Heart right ventricle (tissue), 16 donors: ENCODE measurements at regions not wholly inside any gene's neighbourhood (a gene's known extent, or its start where the extent isn't known, plus 50 kb on each side); places are given as distances from the start of the nearest gene placed in this dataset.

Experiments
- ATAC-seq, 8 donors: fragments of 200-7000 bp; cut with Tn5 transposase; one replicate each; pipeline ENCODE4 v1.9.1; 2020; ENCODE audit warnings: mild to moderate bottlenecking in 8 of 8, moderate library complexity in 8 of 8, moderate number of reproducible peaks in 1 of 8
- DNase-seq, 2 donors: peaks; one replicate each; pipeline ENCODE4 v3.0.0-alpha.2; 2020
- H3K27ac ChIP-seq, 10 donors: fragments of 200-600 bp; sonication (generic) in 2 of 10; one replicate each; pipeline versions ENCODE4 v1.5.0 to v1.8.0; 2020 to 2022; ENCODE audit warnings: mild to moderate bottlenecking in 3 of 10
- H3K27me3 ChIP-seq, 7 donors: fragments of 200-600 bp; one replicate each; pipeline ENCODE4 v1.8.0; 2021 to 2022; ENCODE audit warnings: mild to moderate bottlenecking in 2 of 7
- H3K36me3 ChIP-seq, 9 donors: fragments of 200-600 bp; sonication (generic) in 1 of 9; one replicate each; pipeline versions ENCODE4 v1.5.0 to v1.8.0; 2020 to 2022; ENCODE audit warnings: mild to moderate bottlenecking in 2 of 9
- H3K4me1 ChIP-seq, 9 donors: fragments of 200-600 bp; sonication (generic) in 1 of 9; one replicate each; pipeline versions ENCODE4 v1.5.0 to v1.8.0; 2020 to 2022; ENCODE audit warnings: mild to moderate bottlenecking in 4 of 9
- H3K4me3 ChIP-seq, 10 donors: fragments of 200-600 bp; sonication (generic) in 2 of 10; one replicate each; pipeline versions ENCODE4 v1.5.0 to v1.8.0; 2020 to 2022; ENCODE audit warnings: mild to moderate bottlenecking in 7 of 10, moderate library complexity in 2 of 10
- H3K9me3 ChIP-seq, 11 donors: fragments of 200-600 bp in 10 of 11; sonication (generic) in 2 of 11; one replicate each; pipeline versions ENCODE4 v1.5.0 to v1.8.0; 2013 to 2022; ENCODE audit warnings: mild to moderate bottlenecking in 2 of 11, control low read depth in 1 of 11, moderate library complexity in 1 of 11
- CTCF ChIP-seq, 9 donors: fragments of 200-600 bp; sonication (generic) in 2 of 9; IDR thresholded peaks; one replicate each; pipeline versions ENCODE4 v1.5.0 to v1.8.0; 2021 to 2022; ENCODE audit warnings: antibody characterized with exemption in 9 of 9, mild to moderate bottlenecking in 5 of 9, moderate library complexity in 1 of 9
- WGBS, 2 donors: extraction: QIAGEN DNeasy Blood & Tissue Kit; methylation state at CpG; one replicate each; pipeline ENCODE4 v1.1.7; 2013; ENCODE audit warnings: inconsistent platforms in 1 of 2; 5-methylcytosine and 5-hydroxymethylcytosine counted together
- intact Hi-C, 10 donors: fragments of 100-400 bp; cut with DNase I; formaldehyde crosslinking; loops; one replicate each; pipeline versions ENCODE4 v1.11.1 to v1.14.2; 2022
- donor health status: Arrhythmogenic right ventricular cardiomyopathy.
- donor health status: ischemic (EF 13 %, LVEDD 7.1; RV severe dilation, severe dysfunction).
- donor health status: healthy with polysubstance abuse.
- donor health status: DM: no; HTN: yes; CAD: no.
- donor health status: DM: no; HTN: no; CAD: no.
- donor health status: ischemic (EF 25% LVEDD 6.9; RV normal size, moderate dysfunction).
- donor health status: ischemic (EF 25% LVEDD 5.7; RV mildly dilated, moderate dysfunction).
- donor health status: healthy.
- donor health status: DM: yes; HTN: yes; CAD: no.
- donor health status: Ischemic cardiomyopathy.
- donor health status: ischemic (EF 35%, LVEDD 5.7; RV mildly dilated, moderate dysfunction).
- donor health status: nonischemic (EF 11% LVEDD 7.7; RV severe dilation, severe dysfunction).
- donor health status: DM: yes; HTN: yes; CAD: no.
- donor health status: PGD.
- donor health status: ischemic (EF 29% LVEDD 5.4; RV normal size, mild dysfunction).
- donor health status: nonischemic (EF 23%, LVEDD 6.1; RV moderate dilation, normal function).

GRCh38 chr2:64363848-64364247 lies 90.1 kb upstream of the LGALSL start:
- intact Hi-C loops: no loop called here
- Histone ChIP-seq H3K27me3 (peaks cover 0 to 55% (median 4%) of the 10 kb centered on the region in 7 donors), H3K36me3 (no peaks in the 10 kb centered on the region), H3K4me3 (no peak overlapping the region), H3K4me1 (peaks cover 0 to 16% (median 10%) of the 10 kb centered on the region in 9 donors), H3K27ac (no peak overlapping the region), H3K9me3 (no peaks in the 10 kb centered on the region)
- no peak for ATAC-seq
- WGBS, 2 donors: 78 to 88% methylated on average over 2 of the region's 2 CpGs
- TF ChIP-seq CTCF (IDR thresholded peaks at IDR 0.05): no peak
- DNase-seq: no peak

DNA sequence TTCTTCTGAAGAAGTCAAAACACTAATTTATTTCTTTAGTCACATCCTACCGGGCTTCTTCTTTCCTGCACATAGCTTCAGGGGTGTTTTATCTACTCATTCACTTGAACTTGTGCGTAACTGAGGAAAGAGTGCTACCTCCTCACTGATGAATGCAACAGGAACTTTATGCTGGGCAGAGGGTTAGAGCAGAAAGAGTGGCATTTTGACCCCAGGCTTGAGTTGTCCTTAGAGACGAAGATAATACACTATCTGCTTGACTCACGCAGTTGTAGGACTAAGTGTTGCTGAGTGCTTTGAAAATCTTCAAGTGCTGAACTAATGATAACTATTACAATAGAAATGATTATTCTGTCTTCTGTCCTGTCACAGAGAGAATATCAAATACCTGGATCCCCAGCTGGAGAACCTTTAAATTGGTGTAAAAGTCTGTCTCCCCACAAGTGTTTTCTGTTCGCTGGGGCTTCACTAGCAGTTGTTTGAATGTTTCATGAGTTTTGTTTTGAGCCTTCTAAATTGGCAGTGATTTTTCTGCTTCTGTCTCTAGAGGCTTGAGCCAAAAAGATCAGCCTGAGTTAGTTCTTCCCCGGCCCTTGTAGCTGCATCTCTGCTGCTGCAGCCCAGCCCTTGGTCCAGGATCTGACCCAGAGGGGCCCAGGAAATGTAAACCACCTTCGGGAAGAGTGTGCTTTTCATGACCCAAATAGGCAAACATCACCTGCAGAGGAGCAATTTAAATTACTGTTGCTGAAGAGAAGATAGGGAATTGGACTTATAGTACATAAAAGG lies 86.3 kb upstream of the LGALSL start:
- H3K27ac ChIP-seq: no peak overlapping the region
- intact Hi-C loops: no loop called here
- H3K36me3 ChIP-seq: no peaks in the 10 kb centered on the region
- H3K4me1 ChIP-seq: peaks cover 0 to 10% (median 4%) of the 10 kb centered on the region in 9 donors
- H3K4me3 ChIP-seq: no peak overlapping the region
- ATAC-seq (no peak), DNase-seq (no peak)
- no peaks in the 10 kb centered on the region for H3K9me3 ChIP-seq
- WGBS, 2 donors: 38 to 47% methylated on average over 7 of the region's 7 CpGs
- TF ChIP-seq CTCF (IDR thresholded peaks at IDR 0.05): no peak
- H3K27me3 ChIP-seq: peaks cover 0 to 37% (median 8%) of the 10 kb centered on the region in 7 donors

- intact Hi-C loops: no loop called here
- WGBS, 2 donors: 93 to 97% methylated on average over 7 of the region's 7 CpGs
- peak in 1 of 8 donors; percentile 22 for ATAC-seq
- Histone ChIP-seq H3K36me3 (no peaks in the 10 kb centered on the region), H3K4me1 (peaks cover 0 to 16% (median 6%) of the 10 kb centered on the region in 9 donors), H3K4me3 (no peak overlapping the region), H3K27ac (no peak overlapping the region), H3K27me3 (peaks cover 0 to 24% (median 8%) of the 10 kb centered on the region in 7 donors), H3K9me3 (no peaks in the 10 kb centered on the region)
- no peak for TF ChIP-seq CTCF (IDR thresholded peaks at IDR 0.05)
- DNase-seq: no peak
Measured at GRCh38 chr2:64369706-64370105, 84.3 kb upstream of the LGALSL start.

GRCh38 chr2:64371727-64372126 lies 82.2 kb upstream of the LGALSL start:
- no peak overlapping the region for H3K4me3 ChIP-seq
- no peaks in the 10 kb centered on the region for H3K9me3 ChIP-seq
- peaks cover 0 to 24% (median 6%) of the 10 kb centered on the region in 7 donors for H3K27me3 ChIP-seq
- intact Hi-C loops: no loop called here
- TF ChIP-seq CTCF (IDR thresholded peaks at IDR 0.05): no peak
- peaks cover 0 to 18% (median 6%) of the 10 kb centered on the region in 9 donors for H3K4me1 ChIP-seq
- DNase-seq (no peak), ATAC-seq (no peak)
- WGBS, 2 donors: 95 to 100% methylated on average over 2 of the region's 2 CpGs
- H3K27ac ChIP-seq: no peak overlapping the region
- no peaks in the 10 kb centered on the region for H3K36me3 ChIP-seq
